ENCODE measurements at regions not wholly inside any gene's neighbourhood (a gene's known extent, or its start where the extent isn't known, plus 50 kb on each side); places are given as distances from the start of the nearest gene placed in this dataset.

GRCh38 chr2:88810017-88810416 is 118.5 kb downstream of the RPIA start:
- CTCF ChIA-PET = interaction anchor here (1.6 kb wide), 1 partner anchor 65 kb away, joined by 3 read pairs; no protein-coding TSS in a partner anchor
- intact Hi-C loops (cut with micrococcal nuclease) = loop anchor here (5.0 kb wide), 2 partner anchors 68 to 237 kb away; no protein-coding TSS in a partner anchor
- Histone ChIP-seq H3K4me1 (ENCODE audit: control insufficient read depth, extremely low read depth, insufficient read depth, low read length) (peaks cover 3% of the 10 kb centered on the region), H3K27ac (ENCODE audit: insufficient read depth, low read depth, low read length) (no peak overlapping the region), H3K9me3 (replicated peaks; ENCODE audit: control insufficient read depth, insufficient read depth, low read length) (no peaks in the 10 kb centered on the region), H3K27me3 (ENCODE audit: control insufficient read depth in 2 of 2, insufficient read depth in 2 of 2, low read length in 2 of 2) (peaks cover 0 to 9% of the 10 kb centered on the region in 2 experiments), H3K4me3 (replicated peaks in 1 of 3; ENCODE audit: insufficient read depth in 1 of 3, low read depth in 1 of 3, low read length in 3 of 3) (no peak overlapping the region), H2AFZ (ENCODE audit: low read depth, low read length) (no peak overlapping the region), H3K4me2 (ENCODE audit: insufficient read depth, low read length) (no peak overlapping the region), H3K79me2 (ENCODE audit: control insufficient read depth, insufficient read depth, low read length) (no peaks in the 10 kb centered on the region), H4K20me1 (replicated peaks; ENCODE audit: control insufficient read depth, extremely low read depth, insufficient read depth, low read length) (no peaks in the 10 kb centered on the region), H3K9me1 (replicated peaks; ENCODE audit: control insufficient read depth, extremely low read depth, insufficient read depth, low read length) (no peaks in the 10 kb centered on the region), H3K36me3 (ENCODE audit: control insufficient read depth in 2 of 2, extremely low read depth in 1 of 2, insufficient read depth in 2 of 2, low read length in 2 of 2) (no peaks in the 10 kb centered on the region), H3K9ac (replicated peaks; ENCODE audit: extremely low read depth, insufficient read depth, low read length) (no peak overlapping the region)
- no peak for FAIRE-seq
- POLR2A ChIA-PET = no interaction called here
- TF ChIP-seq JUN (IDR thresholded peaks at IDR 0.05; ENCODE audit: borderline replicate concordance, insufficient read depth, insufficient read length, low read depth) (no peak), EZH2 (IDR thresholded peaks at IDR 0.05; ENCODE audit: borderline replicate concordance, low read depth, low read length, severe bottlenecking) (no peak), POLR2AphosphoS5 (IDR thresholded peaks at IDR 0.05; ENCODE audit: insufficient read depth, low read depth, low read length) (no peak), POLR2A (IDR thresholded peaks at IDR 0.05; ENCODE audit: low read depth, low read length) (no peak), MAX (IDR thresholded peaks at IDR 0.05; ENCODE audit: insufficient read depth, insufficient read length) (no peak), MYC (IDR thresholded peaks at IDR 0.05; ENCODE audit: low read depth, low read length) (no peak), FOS (IDR thresholded peaks at IDR 0.05; ENCODE audit: borderline replicate concordance, insufficient read depth, low read length) (no peak), GATA2 (IDR thresholded peaks at IDR 0.05; ENCODE audit: insufficient read depth, insufficient read length, low read depth, low read length) (no peak)
- TF ChIP-seq, protein P1, sequence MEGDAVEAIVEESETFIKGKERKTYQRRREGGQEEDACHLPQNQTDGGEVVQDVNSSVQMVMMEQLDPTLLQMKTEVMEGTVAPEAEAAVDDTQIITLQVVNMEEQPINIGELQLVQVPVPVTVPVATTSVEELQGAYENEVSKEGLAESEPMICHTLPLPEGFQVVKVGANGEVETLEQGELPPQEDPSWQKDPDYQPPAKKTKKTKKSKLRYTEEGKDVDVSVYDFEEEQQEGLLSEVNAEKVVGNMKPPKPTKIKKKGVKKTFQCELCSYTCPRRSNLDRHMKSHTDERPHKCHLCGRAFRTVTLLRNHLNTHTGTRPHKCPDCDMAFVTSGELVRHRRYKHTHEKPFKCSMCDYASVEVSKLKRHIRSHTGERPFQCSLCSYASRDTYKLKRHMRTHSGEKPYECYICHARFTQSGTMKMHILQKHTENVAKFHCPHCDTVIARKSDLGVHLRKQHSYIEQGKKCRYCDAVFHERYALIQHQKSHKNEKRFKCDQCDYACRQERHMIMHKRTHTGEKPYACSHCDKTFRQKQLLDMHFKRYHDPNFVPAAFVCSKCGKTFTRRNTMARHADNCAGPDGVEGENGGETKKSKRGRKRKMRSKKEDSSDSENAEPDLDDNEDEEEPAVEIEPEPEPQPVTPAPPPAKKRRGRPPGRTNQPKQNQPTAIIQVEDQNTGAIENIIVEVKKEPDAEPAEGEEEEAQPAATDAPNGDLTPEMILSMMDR (IDR thresholded peaks at IDR 0.05; ENCODE audit: extremely low read depth in 1 of 2, insufficient read depth in 1 of 2, low read depth in 1 of 2, low read length in 2 of 2) = no peak
- no TSS peak for BruUV-seq (replicated peaks)
- dilution Hi-C loops (cut with MboI; ENCODE audit: extremely low pct_ligation_motif_present, low sequenced_read_pairs) = no loop called here
- DNase-seq (ENCODE audit: low read depth, low spot score) = no peak
